ENCODE measurements at regions not wholly inside any gene's neighbourhood (a gene's known extent, or its start where the extent isn't known, plus 50 kb on each side); places are given as distances from the start of the nearest gene placed in this dataset.

DNA sequence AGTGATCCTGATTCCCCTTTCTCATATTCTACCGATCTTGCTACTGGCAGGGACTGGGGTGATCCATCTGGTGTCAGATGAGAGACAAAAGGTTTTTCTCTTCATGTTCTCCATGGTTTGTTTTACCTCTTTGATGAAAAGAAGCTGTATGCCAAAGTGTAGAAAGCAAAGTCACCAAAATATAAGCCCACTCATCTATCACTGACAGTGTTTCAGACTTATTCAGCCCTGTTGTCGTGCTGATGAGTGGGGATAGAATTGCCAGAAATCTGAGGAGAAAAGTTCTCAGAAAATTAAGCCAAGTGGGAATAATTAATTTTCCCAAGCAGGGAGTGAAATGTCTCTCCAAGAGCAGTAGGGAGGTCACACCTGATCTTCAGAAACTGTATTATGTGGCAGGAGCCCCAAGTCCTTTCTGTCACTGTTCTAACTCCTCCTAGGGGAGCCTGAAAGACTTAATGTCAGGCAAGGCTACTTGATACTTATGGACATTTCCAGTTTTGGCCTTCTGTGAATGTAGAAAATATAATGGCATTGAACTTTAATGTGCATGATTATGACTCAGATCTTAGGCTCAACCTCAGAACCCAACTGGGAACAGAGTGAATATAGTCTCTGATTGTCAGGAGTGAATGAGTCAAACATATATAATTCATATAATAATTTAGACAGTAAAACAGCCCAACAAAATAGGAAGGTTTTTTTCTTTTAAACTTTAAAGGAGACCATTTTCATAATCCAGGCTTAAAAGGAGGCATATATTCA lies 298.1 kb downstream of the ANKRD50 start:
- no peak for DNase-seq
- intact Hi-C loops (cut with DNase I), result no loop called here

DNA sequence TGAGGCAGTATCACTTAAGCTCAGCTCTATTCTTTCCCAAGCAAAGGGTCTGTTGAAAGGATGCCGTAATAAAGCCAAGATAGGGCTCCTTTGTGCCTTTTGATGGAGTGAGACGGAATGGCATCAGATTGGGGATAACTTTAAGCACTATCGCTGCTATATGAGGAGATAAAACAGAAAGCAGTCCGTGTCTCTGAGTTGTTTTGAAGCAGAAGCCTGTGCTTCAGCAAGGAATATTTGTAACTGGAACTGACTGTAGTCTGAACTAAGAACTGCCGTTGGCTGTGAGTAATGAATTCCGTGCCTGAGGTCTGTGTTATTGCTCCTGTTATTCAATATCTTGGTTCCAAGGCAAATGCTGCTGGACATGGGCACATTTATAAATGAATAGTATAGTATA lies 297.4 kb downstream of the ANKRD50 start:
- no peak for DNase-seq
- intact Hi-C loops (cut with DNase I), result no loop called here

DNA sequence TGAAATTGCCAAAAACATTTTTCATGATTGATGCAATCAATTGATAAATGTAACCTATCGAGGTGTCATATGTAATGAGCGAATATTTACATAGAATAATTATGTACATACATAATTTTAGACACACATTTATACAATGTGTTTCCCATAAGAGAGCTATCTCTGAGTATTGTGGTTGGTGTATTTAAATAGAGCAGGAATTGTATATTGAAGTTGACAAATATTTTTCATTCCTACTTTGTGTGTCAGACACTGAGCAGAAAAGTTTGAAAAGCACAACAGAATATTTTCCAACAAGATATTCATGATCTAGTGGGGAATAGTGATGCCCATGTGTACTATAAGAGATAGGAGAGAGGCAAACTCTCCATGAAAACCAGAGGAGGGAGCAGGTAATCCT lies 295.2 kb downstream of the ANKRD50 start:
- no peak for DNase-seq
- intact Hi-C loops (cut with DNase I), result no loop called here

DNA sequence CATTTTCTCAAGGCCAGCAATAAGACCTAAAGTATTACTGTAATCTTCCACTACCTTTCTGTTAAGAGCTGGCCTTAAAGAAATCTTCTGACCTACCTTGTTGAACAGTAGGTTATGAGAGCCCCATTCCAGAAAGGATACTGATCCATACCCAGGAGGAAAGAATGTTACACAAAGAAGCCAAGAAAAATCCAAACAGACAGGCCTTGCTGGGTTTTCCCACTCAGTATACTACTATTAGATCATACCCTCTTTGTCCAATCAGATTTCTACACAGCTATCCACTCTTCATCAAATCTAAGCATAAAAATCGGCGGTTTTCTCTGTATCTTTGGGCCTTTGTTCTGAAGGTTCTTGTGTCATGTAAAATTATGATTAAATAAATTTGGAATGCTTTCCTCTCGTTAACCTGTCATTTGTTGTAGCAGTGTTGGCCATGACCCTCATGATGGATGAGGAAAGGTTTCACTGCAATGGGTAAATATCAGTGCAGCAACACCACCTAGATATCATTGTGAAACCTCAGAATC lies 292.3 kb downstream of the ANKRD50 start:
- intact Hi-C loops (cut with DNase I), result no loop called here

DNA sequence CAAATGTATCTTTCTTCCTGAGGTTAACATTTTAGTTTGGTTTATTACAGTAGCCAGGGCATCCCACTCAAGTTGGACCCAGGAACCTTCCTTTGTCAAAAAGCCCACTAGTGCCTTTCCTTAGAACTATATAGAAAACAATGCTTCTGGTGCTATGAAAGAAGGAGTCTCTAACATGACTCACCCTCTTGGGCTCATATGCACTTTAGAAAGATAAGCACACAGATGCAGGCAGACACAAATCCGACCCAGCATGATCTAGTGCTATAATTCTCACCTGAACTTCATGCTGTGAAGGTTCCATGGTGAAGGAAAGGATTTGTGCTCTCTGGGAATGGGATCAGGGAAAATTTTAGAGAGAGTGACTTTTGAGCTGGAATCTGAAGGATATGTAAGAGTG lies 289.4 kb downstream of the ANKRD50 start:
- DNase-seq, result no peak
- intact Hi-C loops (cut with DNase I), result no loop called here

More for the DNA sequence above, 292.3 kb downstream of the ANKRD50 start:
- DNase-seq, result no peak

DNA sequence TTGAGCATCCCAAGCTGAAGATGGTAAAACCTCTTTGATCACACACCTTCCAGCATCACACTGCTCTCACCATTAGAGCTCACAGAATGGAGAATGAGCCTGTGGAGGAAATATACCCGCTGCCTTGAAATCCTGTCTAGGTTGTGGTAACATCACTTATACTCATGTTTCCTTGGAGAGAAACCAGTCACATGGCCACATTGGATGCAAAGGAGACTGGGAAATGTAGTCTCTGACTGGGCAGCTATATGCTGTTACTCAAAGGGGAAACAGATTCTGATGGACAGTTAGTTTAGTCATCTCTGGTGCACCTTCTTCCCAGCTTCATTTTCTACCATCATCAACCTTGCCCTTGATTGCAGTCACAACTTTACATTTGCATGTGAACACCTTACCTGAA lies 286.3 kb downstream of the ANKRD50 start:
- intact Hi-C loops (cut with DNase I), result no loop called here

DNA sequence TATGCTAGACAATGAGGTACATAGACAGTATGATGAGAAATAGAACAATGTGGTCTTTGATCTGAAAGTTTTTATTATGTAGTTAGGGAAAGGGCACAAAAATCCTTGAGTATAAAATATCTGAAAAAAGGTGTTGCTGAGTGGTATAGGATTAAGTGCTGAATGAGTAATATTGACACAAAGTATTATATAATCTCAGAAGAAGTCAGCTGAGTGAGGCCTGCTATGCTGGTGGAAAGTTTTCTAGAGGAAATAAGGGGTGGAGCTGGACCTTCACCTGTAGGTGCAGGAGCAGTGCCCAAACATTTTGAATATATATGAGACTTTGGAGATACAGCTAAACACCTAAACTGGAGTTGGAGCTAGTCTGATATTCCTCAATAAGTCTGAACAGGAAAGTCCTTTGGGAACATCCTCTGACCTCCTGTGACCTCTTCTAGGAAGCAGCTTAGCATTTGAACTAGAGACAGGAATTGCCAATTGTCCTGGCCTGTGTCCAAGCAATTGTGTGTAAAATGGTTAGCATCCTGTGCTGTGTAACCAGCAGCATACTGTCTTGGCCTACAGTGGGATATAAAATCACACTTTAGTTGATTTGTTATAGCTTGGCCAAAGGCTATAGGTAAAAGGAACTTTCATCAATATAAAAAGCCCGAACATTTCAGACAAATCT lies 285.3 kb downstream of the ANKRD50 start:
- intact Hi-C loops (cut with DNase I), result no loop called here
- no peak for DNase-seq

More for the DNA sequence above, 286.3 kb downstream of the ANKRD50 start:
- DNase-seq, result no peak

DNA sequence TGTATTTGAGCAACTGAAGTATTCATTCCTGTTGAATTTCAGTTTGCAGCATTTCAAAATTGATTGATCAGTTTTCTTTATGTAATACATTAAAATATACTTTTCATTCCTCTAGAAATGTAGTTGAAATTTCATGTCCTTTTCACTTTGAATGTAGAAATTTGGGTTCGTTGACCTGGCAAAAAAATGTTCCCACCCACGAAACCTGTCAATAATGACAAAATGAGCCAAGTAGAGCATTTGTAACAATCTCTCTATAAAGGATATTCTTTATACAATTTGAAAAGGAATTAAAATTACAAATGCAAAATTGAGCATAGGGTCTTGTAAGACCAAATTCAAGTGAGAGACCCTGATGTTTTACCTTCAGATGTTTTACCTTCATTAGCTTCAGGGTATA lies 283.9 kb downstream of the ANKRD50 start:
- no peak for DNase-seq
- intact Hi-C loops (cut with DNase I), result no loop called here

DNA sequence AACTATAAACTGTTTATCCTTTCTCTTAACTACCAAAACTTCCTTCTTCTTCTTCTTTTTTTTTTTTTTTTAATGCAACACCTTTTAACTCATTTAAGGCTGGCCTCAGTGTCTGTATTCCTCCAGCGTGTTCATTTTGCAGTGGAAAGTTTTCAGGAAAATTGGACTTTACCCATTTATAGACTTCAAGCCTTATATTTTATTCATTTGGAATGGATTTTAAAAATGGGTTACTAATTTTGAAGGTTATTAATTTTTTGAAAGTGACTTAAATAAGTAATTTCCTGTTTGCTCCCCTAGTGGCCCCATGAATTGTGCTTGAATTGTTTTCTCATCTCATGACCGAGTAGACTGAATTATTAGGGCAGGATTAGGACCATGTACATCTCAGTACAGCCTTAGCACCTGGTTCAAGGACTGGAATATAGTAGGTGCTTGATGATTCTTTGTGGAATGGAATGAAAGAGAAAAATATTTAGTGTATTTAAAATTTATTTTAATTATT lies 282.7 kb downstream of the ANKRD50 start:
- DNase-seq, result no peak
- intact Hi-C loops (cut with DNase I), result no loop called here

DNA sequence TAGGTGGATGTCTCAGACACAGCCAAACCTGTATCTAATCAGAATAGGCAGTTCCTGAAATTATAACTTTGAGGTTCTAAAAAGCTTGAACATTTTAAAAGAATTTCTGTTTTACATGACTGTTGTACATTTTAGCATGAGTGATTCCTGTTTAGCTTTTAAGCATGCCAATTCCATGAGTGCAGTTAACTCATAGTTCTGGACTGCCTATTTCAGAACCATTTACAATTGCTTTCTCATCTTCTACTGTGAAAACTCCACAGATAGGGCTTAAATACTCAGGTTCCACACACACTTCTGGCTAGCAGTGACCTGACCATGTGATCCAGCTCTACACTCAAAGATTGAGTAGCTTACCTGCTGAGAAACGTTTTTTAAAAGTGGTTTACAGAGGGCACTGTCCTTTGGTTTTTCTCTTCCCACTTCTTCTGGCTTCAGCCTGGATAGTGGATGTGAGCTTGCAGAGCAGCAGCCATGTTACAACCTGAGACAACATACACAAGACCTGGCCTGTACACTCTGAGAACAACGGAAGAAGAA lies 280.8 kb downstream of the ANKRD50 start:
- intact Hi-C loops (cut with DNase I), result no loop called here

DNA sequence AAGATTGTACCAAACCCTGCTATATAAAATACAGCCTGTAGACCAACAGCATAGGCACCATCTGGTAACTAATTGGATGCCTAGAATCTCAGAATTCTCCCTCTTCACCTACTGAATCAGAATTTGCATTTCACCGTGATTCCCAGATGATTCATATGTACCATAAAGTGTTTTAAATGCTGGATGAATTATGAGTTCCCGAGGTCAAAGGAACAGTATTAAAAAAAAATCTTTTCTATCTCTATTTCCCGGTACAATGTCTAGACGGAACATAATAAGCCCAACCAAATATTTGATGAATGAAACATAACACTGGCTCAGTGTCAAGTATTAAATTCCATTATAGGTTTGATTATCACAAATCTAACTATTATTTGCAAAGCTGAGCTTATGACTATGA lies 280.0 kb downstream of the ANKRD50 start:
- intact Hi-C loops (cut with DNase I), result no loop called here
- no peak for DNase-seq

More for the DNA sequence above, 280.8 kb downstream of the ANKRD50 start:
- DNase-seq, result no peak

DNA sequence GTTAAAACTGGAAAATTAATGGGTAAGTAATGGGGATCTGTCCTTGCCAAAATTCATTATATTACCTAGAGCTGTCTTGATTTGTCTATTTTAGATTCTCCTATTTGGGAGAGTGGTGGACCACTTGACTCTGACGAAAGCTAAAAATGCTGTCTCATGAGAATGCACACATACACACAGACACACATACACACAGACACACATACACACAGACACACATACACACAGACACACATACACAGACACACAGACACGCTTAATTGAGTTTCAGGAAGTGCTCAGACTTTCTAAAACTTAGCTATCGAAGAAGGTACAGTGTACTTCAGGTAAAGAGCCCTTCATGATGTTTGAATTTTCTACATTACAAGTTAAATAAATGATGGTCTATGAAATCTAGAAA lies 279.5 kb downstream of the ANKRD50 start:
- intact Hi-C loops (cut with DNase I), result no loop called here
- no peak for DNase-seq

DNA sequence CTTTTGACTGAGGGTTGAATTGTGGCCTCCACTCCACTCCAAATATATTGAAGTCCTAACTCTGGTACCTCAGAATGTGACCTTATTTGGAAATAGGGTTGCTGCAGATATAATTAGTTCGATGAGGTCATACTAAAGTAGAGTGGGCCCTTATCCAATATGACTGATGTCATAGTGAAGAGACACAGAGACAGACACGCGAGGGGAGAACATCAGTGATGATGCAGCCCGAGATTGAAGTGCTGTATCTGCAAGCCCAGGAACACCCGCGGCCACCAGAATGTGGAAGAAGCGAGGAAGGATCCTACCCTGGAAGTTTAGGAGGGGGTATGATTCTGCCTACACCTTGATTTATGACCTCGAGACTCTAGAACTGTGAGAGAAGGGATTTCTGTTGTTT lies 279.0 kb downstream of the ANKRD50 start:
- DNase-seq, result no peak
- intact Hi-C loops (cut with DNase I), result no loop called here

DNA sequence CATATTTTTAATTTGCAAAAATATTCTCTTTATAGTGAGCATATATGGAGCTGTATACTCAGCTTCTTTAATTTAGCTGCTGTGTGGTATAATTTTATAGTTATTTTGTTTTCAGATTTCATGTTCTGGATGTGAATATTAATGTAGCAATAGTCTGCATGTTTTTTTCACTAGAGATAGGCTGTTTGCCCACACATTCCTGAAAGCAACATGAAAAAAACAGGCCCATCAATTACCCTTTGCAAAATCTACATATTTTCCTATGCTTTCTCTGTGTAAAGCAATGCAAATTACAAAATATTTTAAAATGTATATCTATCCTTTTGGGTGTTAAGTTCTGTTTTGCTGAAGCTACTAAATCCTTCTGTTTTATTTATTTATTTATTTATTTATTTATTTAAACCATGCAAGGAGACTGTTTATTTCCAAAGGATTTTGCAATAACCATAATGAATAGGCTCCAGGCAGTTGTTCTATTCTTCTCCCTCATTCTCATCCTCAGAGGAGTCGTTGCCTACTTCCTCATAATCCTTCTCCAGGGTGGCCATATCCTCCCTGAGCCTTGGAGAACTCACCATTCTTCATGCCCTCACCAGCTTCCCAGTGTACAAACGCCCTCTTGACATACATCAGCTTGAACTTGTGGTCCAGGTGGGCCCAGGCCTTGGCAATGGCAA lies 277.1 kb downstream of the ANKRD50 start:
- no peak for DNase-seq
- intact Hi-C loops (cut with DNase I), result no loop called here

DNA sequence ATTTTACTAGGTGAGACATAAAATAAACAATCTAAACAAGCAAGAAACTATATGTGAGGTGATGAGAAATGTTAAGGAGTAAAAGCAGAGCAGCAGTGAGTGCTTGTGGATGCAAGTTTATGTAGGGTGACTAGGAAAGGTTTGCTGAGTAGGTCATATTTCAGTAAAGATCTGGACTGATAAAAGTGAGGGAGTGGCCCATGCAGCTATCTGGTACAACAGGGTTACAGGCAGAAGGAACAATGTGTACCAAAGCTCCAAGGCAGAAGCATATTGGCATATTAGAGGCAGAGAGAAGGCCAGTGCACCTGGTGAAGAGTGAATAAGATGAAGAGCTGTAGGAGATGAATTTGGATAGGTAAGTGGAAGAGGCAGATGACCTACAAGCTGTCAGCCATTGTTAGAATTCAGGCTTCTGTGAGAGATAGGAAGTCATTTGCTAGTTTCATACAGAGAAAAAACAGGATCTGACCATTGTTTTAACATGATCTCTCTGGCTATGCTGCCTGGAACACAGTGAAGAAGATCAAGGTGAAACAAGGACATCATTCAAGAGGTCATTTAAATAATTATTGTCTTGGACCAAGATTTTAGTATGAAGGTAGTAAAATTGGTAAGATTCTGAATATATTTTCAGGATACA lies 274.6 kb downstream of the ANKRD50 start:
- intact Hi-C loops (cut with DNase I), result no loop called here
- DNase-seq, result no peak

DNA sequence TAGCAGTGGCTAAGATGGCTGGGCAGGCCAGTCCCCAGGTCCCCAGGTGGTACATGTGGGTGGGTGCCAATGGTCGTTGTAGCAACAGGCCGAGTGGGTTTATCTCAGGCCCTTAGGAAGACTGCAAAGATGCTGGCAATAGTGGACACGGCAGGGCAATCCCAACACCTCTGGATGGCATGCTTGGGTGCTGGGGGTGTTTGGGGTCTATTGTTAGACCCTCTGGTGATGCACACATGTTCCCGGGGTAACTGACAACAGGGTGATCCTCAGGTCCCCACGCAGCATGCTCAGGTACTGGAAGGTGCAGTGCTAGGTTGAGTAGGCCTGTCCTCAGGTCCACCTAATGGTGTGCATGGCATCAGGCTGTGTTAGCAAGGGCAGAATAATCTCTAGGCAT lies 267.5 kb downstream of the ANKRD50 start:
- intact Hi-C loops (cut with DNase I), result no loop called here

DNA sequence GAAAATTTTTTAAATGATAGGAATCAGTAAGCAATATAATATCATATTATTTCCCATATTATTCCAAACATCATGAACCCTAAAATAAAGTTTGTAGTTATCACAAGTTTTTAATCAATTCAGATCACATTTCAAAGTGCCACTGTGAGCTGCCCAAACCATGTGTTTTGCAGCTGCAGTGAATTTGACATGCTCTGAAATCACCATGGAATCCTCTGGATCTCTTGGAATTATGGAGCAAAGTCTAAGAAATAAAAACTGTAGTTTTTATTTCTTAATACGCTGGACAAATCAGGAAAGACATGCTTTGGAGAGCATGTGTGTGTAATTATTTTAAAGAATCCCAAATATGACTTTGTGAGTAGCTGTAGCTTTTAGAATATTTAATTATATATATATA lies 262.7 kb downstream of the ANKRD50 start:
- no peak for DNase-seq
- intact Hi-C loops (cut with DNase I), result no loop called here

More for the DNA sequence above, 267.5 kb downstream of the ANKRD50 start:
- no peak for DNase-seq

DNA sequence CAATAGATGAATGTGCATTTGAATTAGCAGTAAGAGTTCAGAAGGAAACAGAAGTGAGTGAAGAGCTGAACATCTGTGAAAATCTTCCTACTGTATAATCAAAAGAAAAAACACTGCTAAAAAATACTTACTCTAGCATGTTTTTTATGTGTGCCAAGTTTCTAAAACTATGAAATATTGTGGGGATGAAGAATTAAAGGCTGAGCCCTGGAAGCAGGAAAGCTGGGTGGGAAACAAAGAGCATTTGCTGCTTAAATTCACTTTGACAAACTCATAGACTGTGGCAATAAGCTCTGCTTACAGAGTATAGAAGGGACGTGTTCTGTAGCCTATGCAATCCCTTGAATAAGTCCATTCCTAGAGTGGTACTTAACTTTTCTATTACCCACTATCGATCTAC lies 261.7 kb downstream of the ANKRD50 start:
- intact Hi-C loops (cut with DNase I), result no loop called here
- DNase-seq, result no peak

DNA sequence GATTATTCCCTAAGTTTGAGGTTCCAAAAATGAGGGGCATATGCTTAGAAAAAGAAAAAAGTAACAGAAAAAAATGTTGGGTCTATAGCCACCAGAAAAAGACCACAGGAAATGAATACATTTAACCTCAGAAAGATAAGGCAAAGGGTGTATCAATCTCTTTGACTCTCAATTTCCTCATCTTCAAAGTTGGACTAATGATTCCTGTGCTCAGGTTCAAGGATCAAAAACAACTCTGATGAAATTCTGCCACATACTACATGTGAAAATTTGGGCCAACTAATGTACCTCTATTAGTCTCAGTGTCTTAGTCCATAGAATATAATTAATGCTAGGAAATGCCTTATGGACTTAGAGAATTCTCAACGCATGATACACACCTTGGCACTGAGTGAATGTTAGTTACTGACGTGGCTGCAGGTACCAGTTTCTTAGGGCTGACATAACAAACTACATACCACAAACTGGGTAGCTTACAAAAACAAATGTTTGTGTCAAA lies 257.7 kb downstream of the ANKRD50 start:
- intact Hi-C loops (cut with DNase I), result no loop called here

DNA sequence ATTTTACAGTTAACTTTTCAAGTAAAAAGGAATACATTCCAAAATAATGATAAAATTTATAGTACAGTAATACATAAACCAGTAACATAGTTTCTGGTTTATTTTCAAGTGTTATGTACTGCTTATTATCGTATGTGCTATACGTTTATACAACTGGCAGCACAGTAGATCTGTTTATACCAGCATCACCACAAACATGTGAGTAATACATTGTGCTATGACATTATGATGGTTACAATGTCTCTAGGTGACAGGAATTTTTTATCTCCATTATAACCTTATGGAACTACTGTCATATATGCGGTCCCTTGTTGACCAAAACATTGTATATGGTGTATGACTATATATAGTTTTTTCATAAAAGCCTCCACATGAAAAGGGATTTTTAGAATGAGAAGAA lies 256.9 kb downstream of the ANKRD50 start:
- intact Hi-C loops (cut with DNase I), result no loop called here
- DNase-seq, result no peak

More for the DNA sequence above, 257.7 kb downstream of the ANKRD50 start:
- no peak for DNase-seq

Data from posterior cingulate gyrus (tissue), 11 donors.